ENCODE measurements at regions not wholly inside any gene's neighbourhood (a gene's known extent, or its start where the extent isn't known, plus 50 kb on each side); places are given as distances from the start of the nearest gene placed in this dataset.

DNA sequence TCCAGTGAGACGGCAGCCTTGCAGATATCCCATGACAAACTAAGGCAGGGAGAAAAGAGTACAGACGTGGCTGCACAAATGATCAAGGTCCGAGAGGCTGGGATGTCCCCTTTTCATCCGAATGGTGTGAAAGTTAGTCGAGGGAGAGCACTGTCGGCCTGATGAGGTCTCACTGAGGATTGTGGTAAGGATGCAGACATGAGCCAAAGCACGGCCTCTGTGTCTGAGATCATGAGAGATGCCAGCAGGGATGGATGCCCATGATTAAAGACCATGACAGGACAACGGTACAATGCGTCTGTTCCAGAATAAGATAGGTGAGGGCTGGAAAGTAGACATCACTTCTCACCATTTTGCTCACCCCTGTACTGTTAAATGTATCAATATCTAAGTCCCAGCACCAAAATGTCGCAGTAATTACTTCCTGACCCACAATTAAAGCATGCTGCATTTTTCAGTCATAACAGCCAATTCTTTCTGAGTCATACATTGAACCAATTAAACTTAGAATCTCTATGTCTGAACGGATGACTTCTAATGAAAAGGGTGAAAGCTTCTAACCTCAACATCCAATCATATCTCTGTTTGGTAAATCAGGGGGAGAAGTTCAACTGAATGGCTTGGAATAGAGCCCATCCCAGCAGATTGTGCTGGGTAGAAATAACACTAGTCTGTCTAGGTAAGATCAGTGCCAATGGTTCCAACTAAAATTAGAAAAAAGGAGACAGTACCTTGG, 249.6 kb upstream of the SOX5 start:
- no peak for DNase-seq

DNA sequence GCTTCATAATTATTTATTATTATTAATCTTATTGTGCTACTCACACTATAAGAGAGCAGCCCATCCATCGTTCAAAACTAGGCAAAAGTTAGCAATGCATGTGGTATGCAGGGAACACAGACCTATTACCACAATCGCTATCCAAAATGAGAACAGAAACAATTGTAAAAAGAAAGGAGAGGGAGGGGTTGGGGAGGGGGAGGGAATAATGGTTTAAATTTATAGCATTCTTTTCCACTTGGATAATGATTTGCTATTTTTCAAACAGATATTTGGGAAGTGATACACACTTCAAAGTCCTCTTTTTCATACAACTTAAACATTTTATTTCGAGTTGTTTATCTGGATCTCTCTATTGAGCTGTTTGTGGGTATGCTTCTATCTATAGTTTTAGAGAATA, 248.6 kb upstream of the SOX5 start:
- DNase-seq = no peak

DNA sequence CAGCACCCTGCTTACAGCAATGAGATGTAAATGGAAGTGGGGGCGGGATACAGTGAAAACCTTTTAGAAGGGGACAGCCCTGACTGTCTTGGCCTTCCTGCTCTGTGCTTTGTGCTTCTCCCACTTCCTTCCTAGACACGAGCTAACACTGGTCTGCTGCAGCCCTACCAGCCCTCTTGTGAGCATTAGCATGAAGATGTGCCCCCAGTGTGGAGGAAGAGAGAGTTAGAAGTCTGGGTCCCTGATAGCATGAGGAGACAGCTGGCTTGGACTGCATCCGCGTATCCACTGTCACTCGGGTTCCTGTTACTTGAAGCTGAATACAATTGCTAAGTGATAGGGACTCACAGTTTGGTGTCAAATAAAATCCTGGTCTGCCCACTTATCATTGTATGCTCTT, 248.1 kb upstream of the SOX5 start:
- DNase-seq = no peak

DNA sequence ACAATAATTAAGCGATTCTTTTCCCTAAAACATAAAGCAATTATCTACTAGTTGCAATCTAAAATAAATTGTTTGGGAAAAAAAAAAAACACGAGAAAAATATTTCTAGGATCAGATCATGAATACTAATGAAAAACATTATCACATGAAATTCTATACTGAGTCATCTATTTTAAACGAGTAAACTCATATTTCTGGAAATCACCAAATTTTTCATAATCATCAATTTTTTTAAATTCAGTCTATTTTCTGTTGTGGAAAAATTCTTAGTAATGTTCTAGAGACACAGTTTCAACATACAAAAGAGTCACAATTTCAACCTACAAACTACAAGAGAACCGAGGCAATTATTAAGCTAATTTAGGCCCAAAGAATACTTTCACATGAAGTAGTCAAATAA, 245.6 kb upstream of the SOX5 start:
- no peak for DNase-seq

DNA sequence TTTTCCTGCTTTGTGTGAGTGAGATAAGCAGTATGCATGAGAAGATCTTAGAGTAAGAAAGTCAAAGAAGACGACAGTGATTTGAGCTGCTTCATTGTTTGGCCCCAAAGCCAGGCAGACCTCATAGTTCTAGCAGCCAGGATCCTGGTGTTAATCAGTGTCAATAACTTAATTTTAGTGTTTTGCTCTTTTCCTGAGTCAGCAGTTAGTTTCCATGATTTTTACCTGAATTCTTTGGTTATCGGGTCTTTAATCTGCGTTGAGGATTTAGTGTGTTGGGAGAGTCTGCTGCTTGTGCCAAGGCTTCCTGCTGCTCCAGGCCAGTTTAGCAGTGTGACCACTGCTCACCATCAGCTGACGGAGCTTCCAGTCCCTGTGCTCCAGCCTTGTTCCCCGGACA, 241.6 kb upstream of the SOX5 start:
- DNase-seq = no peak

DNA sequence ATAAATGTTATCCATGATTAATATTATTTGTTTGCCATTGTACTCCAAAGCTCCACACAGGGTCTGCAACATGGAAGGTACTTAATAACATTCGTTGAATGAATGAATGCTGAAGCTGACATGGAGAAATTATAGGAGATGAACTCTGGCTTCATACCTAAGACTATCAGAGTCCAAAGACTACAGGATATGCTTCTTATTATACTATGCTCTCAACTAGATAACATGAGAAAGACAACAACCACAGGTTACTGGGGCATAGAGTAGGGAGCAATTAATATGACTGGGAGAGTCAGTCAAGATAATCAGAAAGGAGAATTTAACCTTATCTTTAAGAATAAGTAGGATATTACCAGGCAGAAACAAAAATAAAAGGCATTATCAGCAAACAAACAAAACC, 236.3 kb upstream of the SOX5 start:
- no peak for DNase-seq

DNA sequence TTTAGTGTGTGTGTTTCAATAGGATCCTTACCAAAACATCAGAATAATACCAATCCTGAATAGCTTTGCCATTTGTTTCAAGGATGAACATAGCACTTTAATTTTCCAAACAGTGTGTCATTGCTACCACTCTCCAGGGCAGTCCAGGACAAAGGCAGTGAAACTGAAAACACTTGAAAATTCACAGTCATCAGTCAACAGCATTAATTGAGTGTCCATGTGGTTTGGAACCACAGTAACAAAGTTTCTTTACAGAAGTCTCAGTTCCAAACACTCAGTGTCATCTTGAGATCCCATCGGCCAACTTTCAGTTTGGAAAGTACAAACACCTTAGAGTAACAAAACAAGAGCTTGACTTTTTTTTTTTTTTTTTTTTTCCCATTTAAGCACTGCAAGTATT, 228.4 kb upstream of the SOX5 start:
- DNase-seq = no peak

DNA sequence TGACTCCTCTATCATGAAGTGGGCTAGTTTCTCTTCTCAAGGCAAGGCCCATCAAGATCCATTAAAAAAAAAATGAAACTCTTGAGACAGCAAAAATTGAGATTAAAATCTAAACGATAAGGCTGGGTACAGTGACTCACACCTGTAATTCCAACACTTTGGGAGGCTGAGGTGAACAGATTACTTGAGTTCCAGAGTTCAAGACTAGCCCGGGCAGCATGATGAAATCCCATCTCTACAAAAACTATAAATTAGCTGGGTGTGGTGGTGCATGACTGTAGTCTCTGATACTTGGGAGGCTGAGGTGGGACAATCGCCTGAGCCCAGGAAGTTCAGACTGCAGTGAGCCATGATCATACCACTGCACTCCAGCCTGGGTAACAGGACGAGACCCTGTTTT, 226.5 kb upstream of the SOX5 start:
- DNase-seq = no peak

DNA sequence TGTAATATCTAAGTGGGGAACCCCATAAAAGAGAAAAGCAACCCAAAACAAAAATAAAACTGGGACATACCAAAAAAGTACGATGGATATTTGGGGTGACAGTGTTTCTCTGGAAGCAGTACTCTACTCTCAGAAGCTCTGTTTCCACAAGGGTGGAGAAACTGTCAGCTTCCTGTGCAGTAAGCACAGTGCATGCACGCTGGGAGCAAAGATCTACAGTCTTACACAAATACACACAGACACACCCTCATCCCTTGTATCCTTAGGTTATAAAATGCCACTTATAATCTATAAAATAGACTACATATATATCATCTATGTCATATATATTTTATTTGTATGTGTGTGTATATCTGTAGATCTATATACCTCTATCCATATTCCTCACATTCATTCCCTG, 225.8 kb upstream of the SOX5 start:
- DNase-seq = no peak

DNA sequence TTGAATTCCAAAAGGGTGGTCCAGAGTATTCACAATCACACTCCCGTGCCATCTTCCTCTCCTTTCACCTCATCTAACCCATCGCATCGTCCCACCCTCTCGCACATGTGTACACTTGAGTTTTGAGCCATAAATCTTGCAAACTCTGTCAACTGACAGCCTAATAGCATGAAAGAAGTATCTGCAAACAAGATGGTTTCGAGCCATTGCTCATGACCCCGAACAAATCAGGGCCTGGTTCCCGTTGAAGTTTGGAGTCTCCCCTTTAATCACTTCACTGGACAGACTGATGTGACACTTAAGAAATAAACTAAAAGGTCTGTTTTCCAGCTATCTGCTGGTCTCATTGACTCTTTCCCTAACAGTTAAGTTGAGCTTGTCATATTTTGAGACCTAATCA, 223.6 kb upstream of the SOX5 start:
- DNase-seq = no peak

DNA sequence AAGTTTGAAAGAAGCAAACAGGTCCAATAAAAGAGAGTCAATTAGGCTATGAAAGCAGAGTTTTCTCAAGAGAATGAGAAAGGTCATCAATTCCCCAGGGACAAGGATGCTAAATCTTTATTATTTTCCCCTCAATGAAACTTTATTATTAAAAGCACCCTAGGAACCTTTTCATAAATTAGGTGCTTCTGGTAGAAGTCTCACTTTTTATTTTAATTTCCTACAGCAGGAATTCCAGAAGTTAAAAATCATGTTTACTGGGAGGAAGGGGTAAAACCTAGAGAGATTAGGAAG, 223.2 kb upstream of the SOX5 start:
- DNase-seq = no peak

DNA sequence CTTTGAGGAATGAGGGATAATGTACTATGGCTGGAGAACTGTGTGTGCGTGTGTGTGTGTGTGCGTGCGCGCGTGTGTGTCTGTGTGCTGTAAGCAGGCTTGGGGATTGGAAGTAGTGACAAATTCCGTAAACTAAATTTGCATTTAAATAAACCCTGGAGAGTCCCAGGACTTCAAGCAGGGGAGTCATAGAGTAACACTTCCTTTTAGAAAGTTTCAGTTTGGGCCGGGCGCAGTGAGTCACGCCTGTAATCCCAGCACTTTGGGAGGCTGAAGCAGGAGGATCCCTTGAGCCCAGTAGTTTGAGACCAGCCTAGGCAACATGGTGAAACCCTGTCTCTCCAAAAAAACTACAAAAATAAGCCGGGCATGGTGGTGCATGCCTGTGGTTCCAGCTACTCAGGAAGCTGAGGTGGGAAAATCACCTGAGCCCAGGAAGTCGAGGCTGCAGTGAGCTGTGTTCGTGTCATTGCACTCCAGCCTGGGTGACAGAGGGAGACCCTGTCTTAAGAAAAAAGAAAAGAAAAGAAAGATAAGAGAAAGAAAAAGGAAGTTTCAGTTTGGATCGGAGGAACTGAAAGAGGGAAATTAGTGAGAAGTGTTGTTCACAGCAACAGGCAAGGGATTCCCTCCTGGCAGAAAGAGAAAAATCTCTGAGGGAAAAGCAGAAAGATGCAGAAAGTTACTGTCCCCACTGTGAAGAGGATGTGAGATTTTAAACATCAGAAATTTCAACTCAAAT, 222.7 kb upstream of the SOX5 start:
- no peak for DNase-seq

DNA sequence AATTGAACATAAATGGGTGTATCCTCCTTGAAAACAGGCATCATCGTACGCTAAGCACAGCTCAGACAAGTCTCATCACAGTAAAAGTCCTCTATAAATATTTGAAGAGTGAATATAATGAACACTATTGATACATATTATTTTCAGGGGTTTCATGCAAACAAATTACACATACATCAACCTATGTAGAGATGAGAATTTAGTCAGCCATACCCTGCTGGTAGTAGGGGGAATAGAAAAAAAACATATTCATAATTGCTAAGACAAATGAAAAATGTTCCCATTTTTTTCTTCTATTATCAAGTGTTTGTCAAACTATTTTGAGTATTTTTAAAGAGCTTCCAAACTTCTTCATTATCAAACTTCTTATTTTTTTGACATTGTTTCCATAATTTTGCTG, 205.6 kb upstream of the SOX5 start:
- no peak for DNase-seq

DNA sequence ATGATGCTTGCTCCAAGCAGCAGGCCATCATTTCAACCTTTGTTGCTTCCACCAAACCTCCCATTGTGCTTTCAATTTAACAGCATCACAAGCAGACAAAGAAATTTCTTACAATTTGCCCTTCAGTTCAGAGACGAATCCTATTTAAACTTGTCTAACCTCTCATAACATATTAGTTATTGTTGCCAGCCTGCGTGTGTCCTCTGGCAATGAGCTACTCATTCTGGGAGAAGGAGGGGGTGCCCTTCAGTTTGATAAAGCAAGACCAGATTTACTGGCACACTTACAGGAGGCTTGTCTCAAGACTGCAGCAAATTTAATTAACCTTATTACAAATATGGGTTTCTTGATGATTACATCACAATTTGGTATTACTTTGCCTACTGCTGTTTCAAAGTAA, 203.6 kb upstream of the SOX5 start:
- no peak for DNase-seq

DNA sequence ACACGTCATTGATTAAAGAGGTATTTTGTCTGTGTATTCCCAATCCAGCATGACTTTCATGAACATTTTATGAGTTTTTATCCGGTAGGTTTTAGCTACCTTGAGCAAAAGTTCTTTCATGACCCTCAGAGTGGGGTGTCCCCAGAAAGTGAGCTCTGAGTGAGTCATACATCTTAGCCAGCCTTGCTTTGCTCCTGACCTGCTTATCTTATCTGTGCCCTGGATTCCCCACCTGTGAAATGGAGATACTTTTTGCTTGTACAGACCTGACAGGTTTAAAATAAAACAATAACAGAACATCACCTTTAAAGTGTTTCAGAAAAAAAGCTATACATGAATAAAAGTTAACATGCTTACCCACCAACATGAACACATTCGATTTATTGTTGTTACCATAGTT, 202.8 kb upstream of the SOX5 start:
- DNase-seq = no peak

DNA sequence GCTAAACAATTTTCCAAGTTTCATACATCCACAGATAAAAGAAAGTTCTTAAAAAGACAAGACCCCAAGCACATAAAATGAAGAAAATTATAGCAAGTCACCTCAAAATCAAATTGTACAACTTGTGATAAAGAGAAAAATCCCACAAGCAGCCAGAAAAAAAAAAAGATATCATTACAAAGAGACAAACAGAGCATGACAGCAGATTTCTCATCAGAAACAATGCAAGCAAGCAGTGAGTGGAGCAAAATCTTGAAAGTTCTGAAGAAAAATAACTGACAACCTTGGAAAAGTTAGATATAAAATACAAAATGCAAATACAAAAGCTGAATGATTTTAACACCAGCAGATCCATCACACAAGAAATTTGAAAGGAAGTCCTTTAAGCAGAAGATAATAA, 194.5 kb upstream of the SOX5 start:
- DNase-seq = no peak

DNA sequence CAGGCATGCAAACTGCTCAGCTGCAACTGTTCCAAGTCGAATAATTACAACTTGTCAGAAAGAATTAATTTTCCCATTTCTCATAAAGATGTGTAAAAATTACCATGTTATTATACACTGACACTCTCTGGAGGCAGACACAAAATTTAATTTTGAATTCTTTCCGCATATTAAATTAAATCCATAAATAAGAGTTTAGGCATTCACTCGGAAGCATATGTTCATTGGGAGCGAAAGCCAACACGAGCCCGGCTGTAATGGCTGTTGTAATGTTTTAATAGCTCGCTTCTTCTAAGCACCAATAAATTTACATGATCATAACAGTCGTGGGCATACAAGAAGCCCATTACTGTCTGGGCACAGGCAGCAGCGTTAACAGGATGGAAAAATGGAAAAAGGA, 189.6 kb upstream of the SOX5 start:
- DNase-seq = no peak

DNA sequence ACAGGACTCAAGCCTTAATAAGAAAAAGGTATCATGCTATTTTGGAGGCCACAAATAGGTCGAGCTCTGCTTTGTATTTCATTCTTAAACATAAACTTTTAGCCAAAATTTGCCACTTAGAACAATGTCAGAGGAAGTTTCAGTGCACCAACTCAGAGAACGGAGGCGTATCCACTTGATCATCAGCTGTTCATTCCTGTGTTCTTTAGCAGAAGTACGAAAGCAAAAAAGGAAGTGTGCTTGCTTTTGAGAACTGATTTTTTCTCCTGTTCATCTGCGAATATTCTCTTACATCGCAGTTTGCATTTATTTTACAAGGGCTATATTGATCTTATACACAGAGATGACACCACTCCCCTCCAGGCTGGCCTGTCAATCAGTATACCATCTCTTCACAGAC, 188.6 kb upstream of the SOX5 start:
- no peak for DNase-seq

DNA sequence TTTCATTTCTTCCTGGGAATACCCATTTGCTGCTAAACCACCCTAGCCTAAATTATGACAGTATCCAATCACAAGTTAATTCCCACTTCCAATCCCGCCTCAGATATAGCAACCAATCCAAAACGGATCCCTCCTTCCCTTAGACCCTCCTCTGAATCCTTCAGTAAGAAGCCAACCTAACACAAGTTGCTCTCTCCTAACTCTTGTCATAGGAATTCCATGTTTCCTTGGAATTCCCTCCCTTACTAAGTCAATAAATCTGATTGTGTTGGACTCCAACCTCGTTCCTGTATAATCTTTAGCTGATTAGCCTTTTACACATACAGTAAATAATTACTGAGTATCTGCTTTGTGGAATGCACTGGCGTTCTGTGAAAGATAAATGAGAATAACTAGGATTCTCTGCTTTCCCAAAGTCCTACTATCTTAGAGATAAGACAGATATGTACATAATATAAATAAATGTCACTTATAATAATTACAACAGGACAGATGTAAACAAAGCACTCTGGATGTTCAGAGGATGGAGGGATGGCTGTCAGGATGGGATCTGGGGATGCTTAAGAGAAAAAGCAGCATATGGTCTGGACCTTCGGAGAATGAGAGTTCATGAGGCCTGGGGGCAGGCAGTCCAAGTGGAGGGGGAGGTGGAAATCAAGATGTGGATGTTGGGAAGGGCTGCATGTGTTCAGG, 185.8 kb upstream of the SOX5 start:
- no peak for DNase-seq

DNA sequence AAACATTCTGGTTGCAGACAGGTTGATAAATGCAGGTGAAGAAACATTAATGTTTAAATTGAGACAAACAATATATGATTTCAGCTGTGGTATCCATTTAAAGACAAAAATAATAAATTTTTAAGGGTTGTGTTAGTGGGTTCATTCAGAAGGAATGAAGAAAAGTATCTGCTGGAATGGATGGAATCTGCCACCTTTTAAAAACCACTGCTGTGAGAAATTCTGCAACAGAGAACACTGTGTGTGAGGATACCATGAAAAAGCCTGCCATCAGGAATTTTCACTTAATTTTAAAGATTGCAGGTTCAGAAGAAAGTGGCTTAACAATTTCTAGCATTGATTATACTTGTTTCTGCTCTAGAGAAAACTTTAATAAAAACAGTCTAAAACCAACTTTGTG, 184.6 kb upstream of the SOX5 start:
- DNase-seq = no peak

DNA sequence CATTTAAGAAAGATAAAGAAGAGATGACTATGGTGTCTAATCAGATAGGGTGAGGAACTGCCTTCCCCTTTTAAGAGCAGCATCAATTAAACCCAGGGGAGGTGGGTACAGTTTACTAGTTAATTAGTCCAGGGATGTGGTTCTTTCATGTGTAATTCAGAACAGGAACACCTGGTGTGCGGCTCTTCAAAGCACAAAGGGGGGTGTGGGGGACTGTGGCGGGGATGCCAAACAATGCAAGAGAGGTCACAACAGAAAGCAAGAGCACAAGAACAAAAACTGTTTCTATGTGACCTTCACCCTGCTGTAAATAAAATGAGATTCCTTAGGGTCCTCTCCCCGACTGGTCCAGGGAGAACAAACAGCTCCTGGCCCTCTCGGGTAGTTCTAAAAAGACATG, 183.9 kb upstream of the SOX5 start:
- no peak for DNase-seq

DNA sequence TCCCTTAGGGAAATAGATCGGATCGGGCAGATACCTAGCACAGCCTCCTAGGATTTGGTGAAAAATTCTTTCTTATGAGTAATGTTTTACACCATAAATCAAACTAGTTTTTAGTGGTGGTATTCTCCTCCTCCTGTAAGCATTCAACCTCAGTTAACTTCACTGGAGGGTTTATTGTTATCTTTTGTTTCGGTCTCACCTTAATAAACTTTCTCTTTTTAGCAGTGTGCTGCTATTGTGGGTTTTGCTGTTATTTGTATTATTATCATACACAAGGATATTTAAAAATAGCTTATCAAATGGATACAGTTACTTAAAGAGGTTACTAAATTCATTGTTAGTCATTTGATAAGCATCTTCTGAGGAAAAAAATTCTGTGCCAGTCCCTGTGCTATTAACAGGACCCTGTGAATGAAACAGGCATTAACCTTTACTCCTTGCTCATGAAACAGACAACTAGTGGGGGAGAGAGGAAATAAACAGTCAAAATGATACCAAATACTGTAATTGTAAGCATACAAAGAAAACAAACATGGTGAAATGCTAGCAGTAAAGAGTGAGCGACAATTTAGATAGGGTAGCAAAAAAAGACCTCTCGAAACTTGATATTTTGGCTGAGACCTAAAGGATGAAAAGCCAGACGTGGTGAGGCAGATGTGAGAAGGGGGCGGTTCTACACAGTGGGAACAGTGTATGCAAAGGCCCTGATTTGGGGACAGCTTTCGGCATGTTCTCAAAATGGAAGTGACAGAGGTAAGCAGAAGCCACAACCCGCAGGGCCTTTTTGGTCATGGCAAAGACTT, 178.7 kb upstream of the SOX5 start:
- DNase-seq = no peak

DNA sequence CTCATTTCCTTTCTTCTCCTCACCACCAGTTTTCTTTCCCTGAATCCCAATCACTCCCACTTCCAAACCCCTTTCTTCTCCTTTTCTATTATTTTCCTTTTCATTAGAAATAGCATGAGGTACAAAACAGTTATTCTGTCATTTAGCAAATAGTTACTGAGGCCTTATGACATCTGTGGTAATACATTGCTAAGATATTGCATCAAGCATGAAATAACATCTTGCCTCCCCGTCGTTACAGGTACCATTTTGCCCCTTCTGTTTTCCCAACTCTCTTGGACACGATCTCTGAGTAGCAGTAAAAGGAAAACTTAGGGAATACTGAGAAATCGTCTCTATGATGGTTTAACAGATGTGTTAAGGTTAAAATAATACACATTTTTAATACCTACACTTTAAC, 175.8 kb upstream of the SOX5 start:
- DNase-seq = no peak

DNA sequence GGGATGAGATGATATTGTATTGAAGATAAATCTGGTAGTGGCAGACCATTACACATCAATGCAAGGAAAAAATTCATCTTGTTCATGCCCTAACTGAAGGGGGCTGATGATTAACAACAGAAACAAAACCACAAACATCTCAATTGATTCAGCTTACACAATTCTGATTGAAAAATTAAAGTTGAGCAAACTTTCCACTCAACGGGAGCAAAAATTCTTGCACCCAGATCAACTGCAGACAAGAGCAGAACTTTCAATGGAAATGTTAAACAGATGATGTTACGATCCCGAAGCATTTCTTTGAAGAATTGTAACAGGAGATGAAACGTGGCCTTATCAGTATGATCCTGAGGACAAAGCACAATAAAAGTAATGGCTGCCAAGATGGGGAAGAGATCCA, 172.4 kb upstream of the SOX5 start:
- no peak for DNase-seq
